OCI-LY3 (cell line): ENCODE measurements at regions not wholly inside any gene's neighbourhood (a gene's known extent, or its start where the extent isn't known, plus 50 kb on each side); places are given as distances from the start of the nearest gene placed in this dataset.

Experiments used
- EZH2phosphoT487 ChIP-seq: fragments of 200-600 bp; shearing (Covaris generic); IDR thresholded peaks from 2 replicates; pipeline ENCODE4 v1.6.1; 2018; ENCODE audit warnings: antibody characterized with exemption, mixed run types, low read depth
- TF ChIP-seq, protein P1 (sequence below): fragments of 200-600, 300-600 bp; sonication (generic); IDR thresholded peaks from 2 replicates; pipeline ENCODE4 v1.5.1; 2014; ENCODE audit warnings: antibody characterized with exemption, low read length, low read depth

- TF ChIP-seq, protein P1, sequence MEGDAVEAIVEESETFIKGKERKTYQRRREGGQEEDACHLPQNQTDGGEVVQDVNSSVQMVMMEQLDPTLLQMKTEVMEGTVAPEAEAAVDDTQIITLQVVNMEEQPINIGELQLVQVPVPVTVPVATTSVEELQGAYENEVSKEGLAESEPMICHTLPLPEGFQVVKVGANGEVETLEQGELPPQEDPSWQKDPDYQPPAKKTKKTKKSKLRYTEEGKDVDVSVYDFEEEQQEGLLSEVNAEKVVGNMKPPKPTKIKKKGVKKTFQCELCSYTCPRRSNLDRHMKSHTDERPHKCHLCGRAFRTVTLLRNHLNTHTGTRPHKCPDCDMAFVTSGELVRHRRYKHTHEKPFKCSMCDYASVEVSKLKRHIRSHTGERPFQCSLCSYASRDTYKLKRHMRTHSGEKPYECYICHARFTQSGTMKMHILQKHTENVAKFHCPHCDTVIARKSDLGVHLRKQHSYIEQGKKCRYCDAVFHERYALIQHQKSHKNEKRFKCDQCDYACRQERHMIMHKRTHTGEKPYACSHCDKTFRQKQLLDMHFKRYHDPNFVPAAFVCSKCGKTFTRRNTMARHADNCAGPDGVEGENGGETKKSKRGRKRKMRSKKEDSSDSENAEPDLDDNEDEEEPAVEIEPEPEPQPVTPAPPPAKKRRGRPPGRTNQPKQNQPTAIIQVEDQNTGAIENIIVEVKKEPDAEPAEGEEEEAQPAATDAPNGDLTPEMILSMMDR, result no peak
- TF ChIP-seq EZH2phosphoT487, result no peak
Measured at GRCh38 chr5:10059556-10059955, 190.1 kb downstream of the ATPSCKMT start.
